ENCODE measurements at regions not wholly inside any gene's neighbourhood (a gene's known extent, or its start where the extent isn't known, plus 50 kb on each side); places are given as distances from the start of the nearest gene placed in this dataset.

GRCh38 chr11:109612496-109612895, 190.5 kb downstream of the C11orf87 start:
- Histone ChIP-seq H3K27me3 (ENCODE audit: insufficient read depth in 3 of 3, low read length in 2 of 3) (no peaks in the 10 kb centered on the region), H3K4me3 (no peak overlapping the region), H3K27ac (no peak overlapping the region), H3K4me1 (no peaks in the 10 kb centered on the region), H3K9me3 (no peaks in the 10 kb centered on the region), H3K36me3 (ENCODE audit: insufficient read depth in 1 of 2, low read depth in 1 of 2) (no peaks in the 10 kb centered on the region)
- WGBS, 3 donors: 78 to 84% (median 81%) methylated on average over 3 of the region's 3 CpGs
- TF ChIP-seq CTCF (IDR thresholded peaks at IDR 0.05): no peak
- DNase-seq: no peak
- no peak for ATAC-seq
- intact Hi-C loops (cut with DNase I): no loop called here

GRCh38 chr11:109619498-109619897, 197.5 kb downstream of the C11orf87 start:
- H3K4me3 ChIP-seq: no peak overlapping the region
- H3K27me3 ChIP-seq (ENCODE audit: insufficient read depth in 3 of 3, low read length in 2 of 3): no peaks in the 10 kb centered on the region
- H3K36me3 ChIP-seq (ENCODE audit: insufficient read depth in 1 of 2, low read depth in 1 of 2): no peaks in the 10 kb centered on the region
- no peaks in the 10 kb centered on the region for H3K9me3 ChIP-seq
- no peak for DNase-seq
- intact Hi-C loops (cut with DNase I): no loop called here
- TF ChIP-seq CTCF (IDR thresholded peaks at IDR 0.05): no peak
- ATAC-seq: no peak
- H3K27ac ChIP-seq: no peak overlapping the region
- no peaks in the 10 kb centered on the region for H3K4me1 ChIP-seq
- 85 to 94% (median 88%) methylated on average over 4 of the region's 4 CpGs for WGBS, 3 donors

- intact Hi-C loops (cut with DNase I): no loop called here
Measured at GRCh38 chr11:109629734-109630133, 207.7 kb downstream of the C11orf87 start.

GRCh38 chr11:109641549-109641948, 219.6 kb downstream of the C11orf87 start:
- Histone ChIP-seq H3K36me3 (ENCODE audit: insufficient read depth in 1 of 2, low read depth in 1 of 2) (no peaks in the 10 kb centered on the region), H3K9me3 (no peaks in the 10 kb centered on the region), H3K4me1 (no peaks in the 10 kb centered on the region), H3K27me3 (ENCODE audit: insufficient read depth in 3 of 3, low read length in 2 of 3) (no peaks in the 10 kb centered on the region), H3K27ac (no peak overlapping the region), H3K4me3 (no peak overlapping the region)
- DNase-seq: no peak
- intact Hi-C loops (cut with DNase I): no loop called here
- TF ChIP-seq CTCF (IDR thresholded peaks at IDR 0.05): no peak
- 14 to 21% (median 14%) methylated on average over 9 of the region's 9 CpGs for WGBS, 3 donors
- no peak for ATAC-seq

More at GRCh38 chr11:109629734-109630133, 207.7 kb downstream of the C11orf87 start:
- Histone ChIP-seq H3K27me3 (ENCODE audit: insufficient read depth in 3 of 3, low read length in 2 of 3) (no peaks in the 10 kb centered on the region), H3K4me1 (no peaks in the 10 kb centered on the region), H3K4me3 (no peak overlapping the region), H3K27ac (no peak overlapping the region), H3K36me3 (ENCODE audit: insufficient read depth in 1 of 2, low read depth in 1 of 2) (no peaks in the 10 kb centered on the region), H3K9me3 (no peaks in the 10 kb centered on the region)
- DNase-seq: no peak
- TF ChIP-seq CTCF (IDR thresholded peaks at IDR 0.05): no peak
- 83 to 92% (median 85%) methylated on average over 1 of the region's 1 CpG for WGBS, 3 donors
- ATAC-seq: no peak

- intact Hi-C loops (cut with DNase I): no loop called here
- Histone ChIP-seq H3K4me1 (no peaks in the 10 kb centered on the region), H3K27ac (no peak overlapping the region), H3K27me3 (ENCODE audit: insufficient read depth in 3 of 3, low read length in 2 of 3) (no peaks in the 10 kb centered on the region), H3K4me3 (no peak overlapping the region), H3K9me3 (no peaks in the 10 kb centered on the region), H3K36me3 (ENCODE audit: insufficient read depth in 1 of 2, low read depth in 1 of 2) (no peaks in the 10 kb centered on the region)
- WGBS, 3 donors: 2 to 14% (median 8%) methylated on average over 2 of the region's 2 CpGs
- no peak for TF ChIP-seq CTCF (IDR thresholded peaks at IDR 0.05)
- DNase-seq: no peak
- ATAC-seq: no peak
Measured at GRCh38 chr11:109644152-109644551, 222.2 kb downstream of the C11orf87 start.

All from psoas muscle (tissue), 7 donors.